T-helper 2 cell treated with Interferon-gamma antibody and Interleukin-4, amounts not matched to agents 5 μg/mL and 100 μg/mL, for 36 hours (primary cell): ENCODE measurements at regions not wholly inside any gene's neighbourhood (a gene's known extent, or its start where the extent isn't known, plus 50 kb on each side); places are given as distances from the start of the nearest gene placed in this dataset.
"Not testable (repeated sequence)": the region's sequence is repeated elsewhere in the genome, so short reads cannot be mapped to it uniquely, and the experiment has no call there.

Source experiments
- DNase-seq: peaks from one replicate; pipeline ENCODE4 v3.0.0; 2021; ENCODE audit warnings: low spot score
- H3K27ac Mint-ChIP-seq: one replicate; pipeline ENCODE4 v1.8.0; 2021; ENCODE audit warnings: mild to moderate bottlenecking, mixed read lengths
- H3K27me3 Mint-ChIP-seq: one replicate; pipeline ENCODE4 v1.8.0; 2021; ENCODE audit warnings: low read depth, mixed read lengths
- H3K36me3 Mint-ChIP-seq: one replicate; pipeline ENCODE4 v1.8.0; 2021; ENCODE audit warnings: low read depth, mixed read lengths
- H3K4me1 Mint-ChIP-seq: one replicate; pipeline ENCODE4 v1.8.0; 2021; ENCODE audit warnings: low read depth, mixed read lengths
- H3K4me3 Mint-ChIP-seq: one replicate; pipeline ENCODE4 v1.8.0; 2022; ENCODE audit warnings: mild to moderate bottlenecking, moderate library complexity, mixed read lengths
- H3K9me3 Mint-ChIP-seq: one replicate; pipeline ENCODE4 v1.8.0; 2021; ENCODE audit warnings: mixed read lengths

GRCh38 chr4:189002475-189002874 is 863.2 kb downstream of the TRIML1 start:
- no peak overlapping the region for H3K4me3 Mint-ChIP-seq
- H3K36me3 Mint-ChIP-seq, result no peaks in the 10 kb centered on the region
- H3K27ac Mint-ChIP-seq, result no peak overlapping the region
- H3K9me3 Mint-ChIP-seq, result peaks cover 40% of the 10 kb centered on the region
- no peaks in the 10 kb centered on the region for H3K4me1 Mint-ChIP-seq
- DNase-seq, result no peak
- H3K27me3 Mint-ChIP-seq, result no peaks in the 10 kb centered on the region

- H3K27ac Mint-ChIP-seq, H3K4me3 Mint-ChIP-seq, H3K4me1 Mint-ChIP-seq, H3K27me3 Mint-ChIP-seq, H3K36me3 Mint-ChIP-seq, DNase-seq: not testable (repeated sequence)
- peaks cover 23% of the 10 kb centered on the region for H3K9me3 Mint-ChIP-seq
These were observed 871.4 kb downstream of the TRIML1 start for GRCh38 chr4:189010452-189011217.

GRCh38 chr4:189021831-189022230 is 882.6 kb downstream of the TRIML1 start:
- H3K4me1 Mint-ChIP-seq, result no peaks in the 10 kb centered on the region
- DNase-seq, result no peak
- peaks cover 28% of the 10 kb centered on the region for H3K9me3 Mint-ChIP-seq
- H3K27ac Mint-ChIP-seq, result no peak overlapping the region
- H3K27me3 Mint-ChIP-seq, result no peaks in the 10 kb centered on the region
- no peaks in the 10 kb centered on the region for H3K36me3 Mint-ChIP-seq
- H3K4me3 Mint-ChIP-seq, result no peak overlapping the region

- H3K4me1 Mint-ChIP-seq, result no peaks in the 10 kb centered on the region
- no peak for DNase-seq
- H3K4me3 Mint-ChIP-seq, result no peak overlapping the region
- peaks cover 29% of the 10 kb centered on the region for H3K9me3 Mint-ChIP-seq
- H3K36me3 Mint-ChIP-seq, result no peaks in the 10 kb centered on the region
- no peak overlapping the region for H3K27ac Mint-ChIP-seq
- no peaks in the 10 kb centered on the region for H3K27me3 Mint-ChIP-seq
These were observed 883.3 kb downstream of the TRIML1 start for GRCh38 chr4:189022440-189023035.

GRCh38 chr4:189029976-189030504 is 890.8 kb downstream of the TRIML1 start:
- no peaks in the 10 kb centered on the region for H3K27me3 Mint-ChIP-seq
- H3K4me1 Mint-ChIP-seq, result no peaks in the 10 kb centered on the region
- no peaks in the 10 kb centered on the region for H3K36me3 Mint-ChIP-seq
- no peak overlapping the region for H3K4me3 Mint-ChIP-seq
- H3K9me3 Mint-ChIP-seq, result peaks cover 22% of the 10 kb centered on the region
- DNase-seq, result no peak
- H3K27ac Mint-ChIP-seq, result no peak overlapping the region

- H3K27ac Mint-ChIP-seq, result no peak overlapping the region
- H3K27me3 Mint-ChIP-seq, result no peaks in the 10 kb centered on the region
- no peak overlapping the region for H3K4me3 Mint-ChIP-seq
- H3K36me3 Mint-ChIP-seq, result no peaks in the 10 kb centered on the region
- DNase-seq, result no peak
- H3K4me1 Mint-ChIP-seq, result no peaks in the 10 kb centered on the region
- H3K9me3 Mint-ChIP-seq, result peaks cover 14% of the 10 kb centered on the region
These were observed 893.5 kb downstream of the TRIML1 start for GRCh38 chr4:189032606-189033338.

- H3K27me3 Mint-ChIP-seq, result no peaks in the 10 kb centered on the region
- no peak for DNase-seq
- H3K4me1 Mint-ChIP-seq, result no peaks in the 10 kb centered on the region
- no peak overlapping the region for H3K27ac Mint-ChIP-seq
- no peak overlapping the region for H3K4me3 Mint-ChIP-seq
- H3K36me3 Mint-ChIP-seq, result no peaks in the 10 kb centered on the region
- H3K9me3 Mint-ChIP-seq, result peaks cover 14% of the 10 kb centered on the region
These were observed 894.6 kb downstream of the TRIML1 start for GRCh38 chr4:189033801-189034347.

GRCh38 chr4:189035091-189035490 is 895.9 kb downstream of the TRIML1 start:
- H3K4me3 Mint-ChIP-seq, result no peak overlapping the region
- no peaks in the 10 kb centered on the region for H3K36me3 Mint-ChIP-seq
- H3K27ac Mint-ChIP-seq, result no peak overlapping the region
- peaks cover 15% of the 10 kb centered on the region for H3K9me3 Mint-ChIP-seq
- no peak for DNase-seq
- H3K4me1 Mint-ChIP-seq, result no peaks in the 10 kb centered on the region
- no peaks in the 10 kb centered on the region for H3K27me3 Mint-ChIP-seq

- DNase-seq, result no peak
- H3K4me1 Mint-ChIP-seq, result no peaks in the 10 kb centered on the region
- no peak overlapping the region for H3K27ac Mint-ChIP-seq
- H3K4me3 Mint-ChIP-seq, result no peak overlapping the region
- H3K36me3 Mint-ChIP-seq, result no peaks in the 10 kb centered on the region
- peaks cover 17% of the 10 kb centered on the region for H3K9me3 Mint-ChIP-seq
- no peaks in the 10 kb centered on the region for H3K27me3 Mint-ChIP-seq
These were observed 896.4 kb downstream of the TRIML1 start for GRCh38 chr4:189035654-189036053.

GRCh38 chr4:189036906-189037305 is 897.7 kb downstream of the TRIML1 start:
- H3K36me3 Mint-ChIP-seq, result no peaks in the 10 kb centered on the region
- H3K9me3 Mint-ChIP-seq, result peaks cover 20% of the 10 kb centered on the region
- no peak for DNase-seq
- H3K4me1 Mint-ChIP-seq, result no peaks in the 10 kb centered on the region
- no peaks in the 10 kb centered on the region for H3K27me3 Mint-ChIP-seq
- H3K4me3 Mint-ChIP-seq, result no peak overlapping the region
- H3K27ac Mint-ChIP-seq, result no peak overlapping the region

GRCh38 chr4:189046642-189047041 is 894.0 kb upstream of the FRG1 start:
- Mint-ChIP-seq H3K4me1 (no peaks in the 10 kb centered on the region), H3K9me3 (peaks cover 8% of the 10 kb centered on the region), H3K27ac (no peak overlapping the region), H3K27me3 (no peaks in the 10 kb centered on the region), H3K4me3 (no peak overlapping the region), H3K36me3 (no peaks in the 10 kb centered on the region)
- no peak for DNase-seq

- Mint-ChIP-seq H3K9me3 (peaks cover 4% of the 10 kb centered on the region), H3K36me3 (no peaks in the 10 kb centered on the region), H3K27ac (no peak overlapping the region), H3K4me1 (no peaks in the 10 kb centered on the region), H3K27me3 (no peaks in the 10 kb centered on the region), H3K4me3 (no peak overlapping the region)
- no peak for DNase-seq
These were observed 892.6 kb upstream of the FRG1 start for GRCh38 chr4:189048119-189048518.

- no peaks in the 10 kb centered on the region for H3K4me1 Mint-ChIP-seq
- H3K4me3 Mint-ChIP-seq, result no peak overlapping the region
- no peak overlapping the region for H3K27ac Mint-ChIP-seq
- H3K36me3 Mint-ChIP-seq, result no peaks in the 10 kb centered on the region
- no peaks in the 10 kb centered on the region for H3K27me3 Mint-ChIP-seq
- DNase-seq, result no peak
- H3K9me3 Mint-ChIP-seq, result peaks cover 10% of the 10 kb centered on the region
These were observed 891.0 kb upstream of the FRG1 start for GRCh38 chr4:189049682-189050081.

- no peaks in the 10 kb centered on the region for H3K36me3 Mint-ChIP-seq
- H3K27ac Mint-ChIP-seq, result no peak overlapping the region
- no peak overlapping the region for H3K4me3 Mint-ChIP-seq
- no peak for DNase-seq
- H3K27me3 Mint-ChIP-seq, result no peaks in the 10 kb centered on the region
- H3K9me3 Mint-ChIP-seq, result peaks cover 10% of the 10 kb centered on the region
- H3K4me1 Mint-ChIP-seq, result no peaks in the 10 kb centered on the region
These were observed 890.0 kb upstream of the FRG1 start for GRCh38 chr4:189050643-189051042.
